ENCODE measurements at regions not wholly inside any gene's neighbourhood (a gene's known extent, or its start where the extent isn't known, plus 50 kb on each side); places are given as distances from the start of the nearest gene placed in this dataset.

DNA sequence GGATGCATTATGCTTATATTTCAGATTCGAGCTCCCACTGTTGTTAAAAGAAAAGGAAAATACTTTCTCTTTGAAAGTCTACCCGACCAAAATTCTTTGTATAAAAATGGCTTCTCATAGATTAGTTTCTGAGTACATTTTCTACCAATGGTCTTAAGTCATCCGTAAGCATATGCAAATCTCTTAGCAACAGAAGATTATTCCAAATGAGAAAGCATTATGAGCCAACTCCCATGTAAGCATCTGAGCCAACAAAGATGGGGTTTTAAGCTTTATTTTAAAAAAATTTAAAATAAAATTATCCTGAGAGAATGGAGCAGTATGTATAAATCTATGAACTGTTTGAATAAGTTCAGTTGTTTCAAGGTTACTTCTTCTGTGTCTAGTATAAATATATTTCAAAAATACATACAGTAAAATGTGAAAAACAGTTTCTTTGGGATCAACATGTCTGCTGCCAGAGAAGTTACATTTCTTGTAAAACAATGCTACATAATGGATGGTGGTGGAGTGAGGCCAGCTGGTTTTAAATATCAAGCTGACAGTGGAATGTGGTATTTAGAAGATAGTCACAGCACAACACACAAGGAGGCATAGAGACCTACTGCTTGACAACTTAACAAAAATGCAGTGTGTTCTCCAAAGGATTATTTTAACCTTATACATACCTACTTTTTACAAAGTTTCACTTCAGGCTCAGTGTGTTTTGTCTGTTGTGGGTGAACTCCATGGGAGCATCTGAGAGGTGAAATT is 199.5 kb upstream of the DIPK2B start:
- DNase-seq (ENCODE audit: low read depth), result peak; percentile 20
- TF ChIP-seq, protein P1, sequence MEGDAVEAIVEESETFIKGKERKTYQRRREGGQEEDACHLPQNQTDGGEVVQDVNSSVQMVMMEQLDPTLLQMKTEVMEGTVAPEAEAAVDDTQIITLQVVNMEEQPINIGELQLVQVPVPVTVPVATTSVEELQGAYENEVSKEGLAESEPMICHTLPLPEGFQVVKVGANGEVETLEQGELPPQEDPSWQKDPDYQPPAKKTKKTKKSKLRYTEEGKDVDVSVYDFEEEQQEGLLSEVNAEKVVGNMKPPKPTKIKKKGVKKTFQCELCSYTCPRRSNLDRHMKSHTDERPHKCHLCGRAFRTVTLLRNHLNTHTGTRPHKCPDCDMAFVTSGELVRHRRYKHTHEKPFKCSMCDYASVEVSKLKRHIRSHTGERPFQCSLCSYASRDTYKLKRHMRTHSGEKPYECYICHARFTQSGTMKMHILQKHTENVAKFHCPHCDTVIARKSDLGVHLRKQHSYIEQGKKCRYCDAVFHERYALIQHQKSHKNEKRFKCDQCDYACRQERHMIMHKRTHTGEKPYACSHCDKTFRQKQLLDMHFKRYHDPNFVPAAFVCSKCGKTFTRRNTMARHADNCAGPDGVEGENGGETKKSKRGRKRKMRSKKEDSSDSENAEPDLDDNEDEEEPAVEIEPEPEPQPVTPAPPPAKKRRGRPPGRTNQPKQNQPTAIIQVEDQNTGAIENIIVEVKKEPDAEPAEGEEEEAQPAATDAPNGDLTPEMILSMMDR (IDR thresholded peaks at IDR 0.05; ENCODE audit: insufficient read depth, low read depth, low read length), result no peak
- H3K4me3 ChIP-seq (ENCODE audit: low read depth, low read length), result no peak overlapping the region

DNA sequence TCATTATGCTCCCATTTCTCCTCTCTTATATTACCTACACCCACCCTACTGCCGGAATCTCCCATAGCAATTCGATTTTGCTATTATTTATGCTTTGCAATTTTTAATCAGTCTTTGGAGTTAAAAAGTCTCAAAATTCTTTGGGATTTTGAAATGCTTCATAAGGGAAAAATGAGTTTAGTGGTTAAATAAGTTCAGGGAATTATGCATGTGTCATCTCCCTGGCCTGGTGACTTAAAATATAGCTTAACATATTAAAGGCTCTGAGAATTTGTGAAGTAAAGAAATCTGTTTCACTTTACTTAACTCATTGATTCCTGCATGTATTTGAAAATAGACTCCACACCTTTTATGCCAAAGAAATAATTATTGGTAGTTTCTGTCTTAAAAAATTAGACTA is 185.1 kb upstream of the DIPK2B start:
- H3K4me3 ChIP-seq (ENCODE audit: low read depth, low read length), result no peak overlapping the region
- TF ChIP-seq, protein P1 (IDR thresholded peaks at IDR 0.05; ENCODE audit: insufficient read depth, low read depth, low read length), result no peak
- DNase-seq (ENCODE audit: low read depth), result peak; percentile 5

DNA sequence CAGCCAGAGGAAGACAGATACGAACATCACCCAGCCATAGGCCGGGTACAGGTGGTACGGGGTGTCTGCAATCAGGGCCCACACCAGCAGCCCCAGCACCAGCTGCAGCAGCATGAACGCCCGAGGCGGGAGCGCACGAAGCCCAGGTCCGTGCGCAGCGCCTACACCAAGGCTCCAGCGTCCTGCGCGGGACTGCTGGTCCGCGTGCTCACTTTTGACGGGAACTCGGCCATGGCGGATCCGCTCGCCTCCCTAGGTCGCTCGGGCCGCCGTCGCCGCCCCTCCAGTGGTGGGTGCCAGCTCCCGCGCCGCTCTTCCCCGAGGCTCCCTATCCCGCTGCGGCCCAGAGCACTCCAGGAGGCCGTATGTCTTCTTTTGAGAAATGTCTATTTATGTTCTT is 181.2 kb upstream of the DIPK2B start:
- H3K4me3 ChIP-seq (ENCODE audit: low read depth, low read length), result no peak overlapping the region
- TF ChIP-seq, protein P1 (IDR thresholded peaks at IDR 0.05; ENCODE audit: insufficient read depth, low read depth, low read length), result no peak
- no peak for DNase-seq (ENCODE audit: low read depth)

DNA sequence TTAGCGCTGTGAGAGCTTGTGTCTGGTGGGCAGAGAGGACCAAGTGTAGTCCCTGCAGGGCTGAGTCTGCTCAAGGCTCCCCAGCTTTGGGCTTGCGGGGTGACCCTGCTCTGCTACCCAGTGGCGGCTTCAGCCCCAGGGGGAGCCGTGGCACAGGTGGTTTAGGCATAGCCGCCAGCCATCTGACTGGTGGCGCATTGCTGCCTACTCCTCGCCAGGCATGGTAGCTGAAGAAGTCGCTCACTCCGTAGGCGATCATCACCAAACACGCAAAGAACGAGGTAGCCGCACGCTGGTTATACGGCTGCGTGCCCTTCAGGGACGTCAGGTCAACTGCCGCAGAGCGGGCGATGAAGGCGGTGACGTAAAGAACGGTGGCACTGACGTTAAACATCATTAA is 180.7 kb upstream of the DIPK2B start:
- DNase-seq (ENCODE audit: low read depth), result no peak
- no peak overlapping the region for H3K4me3 ChIP-seq (ENCODE audit: low read depth, low read length)
- TF ChIP-seq, protein P1 (IDR thresholded peaks at IDR 0.05; ENCODE audit: insufficient read depth, low read depth, low read length), result no peak

DNA sequence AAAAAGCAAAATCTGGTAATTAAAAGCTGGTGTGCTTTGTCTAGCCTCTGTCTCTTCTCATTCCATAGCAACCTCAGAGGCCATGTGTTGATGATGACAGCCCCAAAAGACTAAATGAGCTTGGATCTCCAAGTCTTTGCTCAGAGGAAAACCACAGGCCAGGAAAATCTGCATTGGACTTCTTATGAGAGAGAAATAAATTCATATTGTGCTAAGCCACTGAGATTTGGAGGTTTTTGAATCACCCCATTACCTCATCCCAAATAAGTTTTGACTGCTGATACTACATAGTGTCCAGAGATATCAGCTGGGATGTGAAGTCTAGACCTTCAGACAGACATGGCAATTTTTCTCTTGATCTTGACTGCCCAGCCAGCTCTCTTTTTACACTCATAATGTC is 178.6 kb upstream of the DIPK2B start:
- TF ChIP-seq, protein P1 (IDR thresholded peaks at IDR 0.05; ENCODE audit: insufficient read depth, low read depth, low read length), result no peak
- no peak overlapping the region for H3K4me3 ChIP-seq (ENCODE audit: low read depth, low read length)
- no peak for DNase-seq (ENCODE audit: low read depth)

DNA sequence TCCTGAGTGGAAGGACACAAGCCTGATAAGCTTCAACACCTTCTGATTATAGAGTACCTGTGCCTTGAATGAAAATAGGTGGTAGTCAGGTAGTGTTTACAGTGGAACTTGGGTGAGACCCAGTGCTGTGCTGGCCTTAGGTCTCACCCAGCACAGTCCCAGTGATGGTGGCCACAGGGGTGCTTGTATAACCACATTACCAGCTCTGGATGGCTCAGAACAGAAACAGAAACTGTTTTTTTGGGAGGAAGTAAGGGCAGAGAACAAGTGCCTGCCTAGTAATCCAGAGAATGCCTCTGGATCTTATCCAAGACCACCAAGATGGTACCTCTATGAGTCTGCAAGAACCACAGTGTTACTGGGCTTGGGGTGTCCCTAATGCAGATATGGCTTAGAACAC is 171.5 kb upstream of the DIPK2B start:
- TF ChIP-seq, protein P1 (IDR thresholded peaks at IDR 0.05; ENCODE audit: insufficient read depth, low read depth, low read length), result no peak
- DNase-seq (ENCODE audit: low read depth), result no peak
- no peak overlapping the region for H3K4me3 ChIP-seq (ENCODE audit: low read depth, low read length)

DNA sequence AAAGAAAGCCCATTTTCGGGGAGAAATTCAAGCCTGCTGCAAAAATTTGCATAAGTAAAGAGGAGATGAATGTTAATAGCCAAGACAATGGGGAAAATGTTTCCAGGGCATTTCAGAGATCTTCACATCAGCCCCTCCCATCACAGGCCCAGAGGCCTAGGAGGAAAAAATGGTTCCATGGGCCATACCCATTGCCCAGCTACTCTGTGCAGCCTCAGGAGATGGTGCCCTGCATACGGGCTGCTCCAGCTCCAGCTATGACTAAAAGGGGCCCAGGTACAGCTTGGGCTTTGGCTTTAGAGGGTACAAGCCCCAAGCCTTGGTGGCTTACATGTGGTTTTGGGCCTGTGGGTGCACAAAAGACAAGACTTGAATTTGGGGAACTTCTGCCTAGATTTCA is 168.0 kb upstream of the DIPK2B start:
- TF ChIP-seq, protein P1 (IDR thresholded peaks at IDR 0.05; ENCODE audit: insufficient read depth, low read depth, low read length), result no peak
- no peak for DNase-seq (ENCODE audit: low read depth)

More for the DNA sequence above, 168.0 kb upstream of the DIPK2B start:
- no peak overlapping the region for H3K4me3 ChIP-seq (ENCODE audit: low read depth, low read length)
